ENCODE measurements at regions not wholly inside any gene's neighbourhood (a gene's known extent, or its start where the extent isn't known, plus 50 kb on each side); places are given as distances from the start of the nearest gene placed in this dataset.

DNA sequence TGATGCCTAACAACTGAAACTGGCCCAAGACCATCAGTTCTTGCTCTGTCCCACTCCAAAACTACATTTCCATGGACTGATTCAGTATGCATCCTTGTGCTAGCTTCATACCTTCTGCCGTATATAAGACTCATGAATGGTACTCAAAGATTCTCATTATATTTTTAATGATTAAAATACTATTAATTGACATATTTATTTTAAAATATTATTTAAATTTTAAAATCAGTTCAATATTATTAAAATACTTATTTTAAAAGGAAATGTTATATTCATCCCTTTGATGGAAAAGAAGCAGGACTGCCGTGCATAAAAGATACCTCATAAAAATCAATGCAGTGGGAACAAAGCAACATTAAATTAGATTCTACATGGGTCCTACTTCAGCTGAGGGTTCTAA lies 153.4 kb downstream of the AXIN2 start:
- H3K4me1 ChIP-seq: no peaks in the 10 kb centered on the region
- intact Hi-C loops (cut with DNase I; ENCODE audit: low total_unique reads): no loop called here
- no peaks in the 10 kb centered on the region for H3K9me3 ChIP-seq
- H3K27me3 ChIP-seq: no peaks in the 10 kb centered on the region
- no peak for DNase-seq
- TF ChIP-seq POLR2A (IDR thresholded peaks at IDR 0.05): no peak
- TF ChIP-seq, protein P1, sequence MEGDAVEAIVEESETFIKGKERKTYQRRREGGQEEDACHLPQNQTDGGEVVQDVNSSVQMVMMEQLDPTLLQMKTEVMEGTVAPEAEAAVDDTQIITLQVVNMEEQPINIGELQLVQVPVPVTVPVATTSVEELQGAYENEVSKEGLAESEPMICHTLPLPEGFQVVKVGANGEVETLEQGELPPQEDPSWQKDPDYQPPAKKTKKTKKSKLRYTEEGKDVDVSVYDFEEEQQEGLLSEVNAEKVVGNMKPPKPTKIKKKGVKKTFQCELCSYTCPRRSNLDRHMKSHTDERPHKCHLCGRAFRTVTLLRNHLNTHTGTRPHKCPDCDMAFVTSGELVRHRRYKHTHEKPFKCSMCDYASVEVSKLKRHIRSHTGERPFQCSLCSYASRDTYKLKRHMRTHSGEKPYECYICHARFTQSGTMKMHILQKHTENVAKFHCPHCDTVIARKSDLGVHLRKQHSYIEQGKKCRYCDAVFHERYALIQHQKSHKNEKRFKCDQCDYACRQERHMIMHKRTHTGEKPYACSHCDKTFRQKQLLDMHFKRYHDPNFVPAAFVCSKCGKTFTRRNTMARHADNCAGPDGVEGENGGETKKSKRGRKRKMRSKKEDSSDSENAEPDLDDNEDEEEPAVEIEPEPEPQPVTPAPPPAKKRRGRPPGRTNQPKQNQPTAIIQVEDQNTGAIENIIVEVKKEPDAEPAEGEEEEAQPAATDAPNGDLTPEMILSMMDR (IDR thresholded peaks at IDR 0.05): no peak
- no peaks in the 10 kb centered on the region for H3K36me3 ChIP-seq
- H3K27ac ChIP-seq: no peak overlapping the region
- no peak overlapping the region for H3K4me3 ChIP-seq

DNA sequence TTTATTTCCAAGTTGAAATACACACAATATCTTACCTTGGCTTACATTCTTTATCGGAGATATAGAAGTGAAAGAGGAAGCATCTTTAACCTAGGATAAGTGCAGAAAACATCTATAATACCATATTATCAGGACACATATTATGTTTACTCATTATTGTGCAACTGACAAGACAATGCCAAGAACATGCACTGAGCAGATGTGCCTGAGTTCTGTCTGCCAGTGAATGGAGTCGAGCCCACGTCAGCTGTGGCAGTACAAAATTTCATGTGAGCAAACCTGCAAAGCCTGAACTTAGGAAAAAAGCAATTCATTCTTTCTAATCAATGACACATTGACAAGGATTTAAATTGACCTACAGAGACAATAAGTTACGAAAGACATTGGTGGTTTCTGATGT lies 154.4 kb downstream of the AXIN2 start:
- no peak for DNase-seq
- Histone ChIP-seq H3K27ac (no peak overlapping the region), H3K9me3 (no peaks in the 10 kb centered on the region), H3K36me3 (no peaks in the 10 kb centered on the region), H3K27me3 (no peaks in the 10 kb centered on the region), H3K4me1 (no peaks in the 10 kb centered on the region), H3K4me3 (no peak overlapping the region)
- TF ChIP-seq, protein P1 (IDR thresholded peaks at IDR 0.05): no peak
- TF ChIP-seq POLR2A (IDR thresholded peaks at IDR 0.05): no peak
- intact Hi-C loops (cut with DNase I; ENCODE audit: low total_unique reads): no loop called here

DNA sequence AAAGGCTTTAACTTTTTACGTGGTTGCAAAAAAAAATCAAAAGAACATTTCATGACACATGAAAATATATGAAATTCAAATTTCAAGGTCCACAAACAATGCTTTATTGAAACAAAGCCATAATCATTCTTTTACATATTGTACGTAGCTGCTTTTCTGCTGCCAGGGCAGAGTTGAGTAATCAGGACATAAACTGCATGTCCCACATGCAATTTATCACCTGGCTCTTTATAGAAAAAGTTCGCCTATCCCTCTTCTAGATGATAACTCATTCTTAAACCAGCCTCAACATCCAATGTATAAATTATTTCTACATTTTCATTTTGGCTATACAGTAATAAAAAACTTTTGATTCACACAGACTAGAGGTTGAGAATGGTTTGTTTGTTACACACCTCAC lies 154.9 kb downstream of the AXIN2 start:
- no peak for TF ChIP-seq POLR2A (IDR thresholded peaks at IDR 0.05)
- TF ChIP-seq, protein P1 (IDR thresholded peaks at IDR 0.05): no peak
- Histone ChIP-seq H3K27ac (no peak overlapping the region), H3K4me3 (no peak overlapping the region), H3K4me1 (no peaks in the 10 kb centered on the region), H3K27me3 (no peaks in the 10 kb centered on the region), H3K36me3 (no peaks in the 10 kb centered on the region), H3K9me3 (no peaks in the 10 kb centered on the region)
- DNase-seq: no peak
- intact Hi-C loops (cut with DNase I; ENCODE audit: low total_unique reads): no loop called here

DNA sequence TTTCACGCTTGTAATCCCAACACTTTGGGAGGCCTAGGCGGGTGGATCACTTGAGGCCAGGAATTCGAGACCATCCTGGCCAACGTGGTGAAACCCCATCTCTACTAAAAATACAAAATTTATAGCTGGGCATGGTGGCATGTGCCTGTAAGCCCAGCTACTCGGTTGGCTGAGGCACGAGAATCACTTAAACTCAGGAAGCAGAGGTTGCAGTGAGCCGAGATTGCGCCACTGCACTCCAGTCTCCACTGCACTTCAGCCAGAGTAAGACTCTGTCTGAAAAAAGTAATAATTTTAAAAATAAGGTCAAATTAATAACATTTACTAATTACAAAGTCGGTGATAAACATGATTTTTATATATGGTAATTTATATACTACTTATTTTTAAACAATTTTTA lies 155.9 kb downstream of the AXIN2 start:
- TF ChIP-seq POLR2A (IDR thresholded peaks at IDR 0.05): no peak
- TF ChIP-seq, protein P1 (IDR thresholded peaks at IDR 0.05): no peak
- Histone ChIP-seq H3K27ac (no peak overlapping the region), H3K36me3 (no peaks in the 10 kb centered on the region), H3K4me3 (no peak overlapping the region), H3K9me3 (no peaks in the 10 kb centered on the region), H3K27me3 (no peaks in the 10 kb centered on the region), H3K4me1 (no peaks in the 10 kb centered on the region)
- intact Hi-C loops (cut with DNase I; ENCODE audit: low total_unique reads): no loop called here
- no peak for DNase-seq

DNA sequence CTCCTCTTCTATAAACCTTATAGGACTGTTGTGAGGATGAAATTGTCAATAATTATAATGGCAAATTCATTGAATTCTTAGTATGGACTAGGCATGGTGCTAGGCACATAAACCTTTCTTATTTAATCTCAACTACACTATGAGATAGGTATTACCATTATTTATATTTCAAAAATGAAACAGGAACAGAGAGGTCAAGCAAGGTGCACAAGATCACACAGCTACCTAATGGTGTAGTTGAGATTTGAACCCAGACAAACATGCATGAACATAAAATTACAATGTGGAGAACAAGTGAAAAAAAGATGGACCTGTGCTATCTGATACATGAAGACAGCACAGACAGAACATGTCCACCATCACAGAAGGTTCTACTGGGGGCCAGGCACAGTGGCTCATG lies 156.7 kb downstream of the AXIN2 start:
- no peak for DNase-seq
- H3K27ac ChIP-seq: no peak overlapping the region
- H3K36me3 ChIP-seq: no peaks in the 10 kb centered on the region
- H3K4me3 ChIP-seq: no peak overlapping the region
- intact Hi-C loops (cut with DNase I; ENCODE audit: low total_unique reads): no loop called here
- TF ChIP-seq, protein P1 (IDR thresholded peaks at IDR 0.05): no peak
- no peak for TF ChIP-seq POLR2A (IDR thresholded peaks at IDR 0.05)
- no peaks in the 10 kb centered on the region for H3K4me1 ChIP-seq
- H3K9me3 ChIP-seq: no peaks in the 10 kb centered on the region
- no peaks in the 10 kb centered on the region for H3K27me3 ChIP-seq
